ENCODE measurements at regions not wholly inside any gene's neighbourhood (a gene's known extent, or its start where the extent isn't known, plus 50 kb on each side); places are given as distances from the start of the nearest gene placed in this dataset. TPM values are rescaled to one million over a fixed set of nuclear protein-coding genes. Genes with fewer than 3 reads are reported as not detected.
"Not testable (repeated sequence)": the region's sequence is repeated elsewhere in the genome, so short reads cannot be mapped to it uniquely, and the experiment has no call there.

DNA sequence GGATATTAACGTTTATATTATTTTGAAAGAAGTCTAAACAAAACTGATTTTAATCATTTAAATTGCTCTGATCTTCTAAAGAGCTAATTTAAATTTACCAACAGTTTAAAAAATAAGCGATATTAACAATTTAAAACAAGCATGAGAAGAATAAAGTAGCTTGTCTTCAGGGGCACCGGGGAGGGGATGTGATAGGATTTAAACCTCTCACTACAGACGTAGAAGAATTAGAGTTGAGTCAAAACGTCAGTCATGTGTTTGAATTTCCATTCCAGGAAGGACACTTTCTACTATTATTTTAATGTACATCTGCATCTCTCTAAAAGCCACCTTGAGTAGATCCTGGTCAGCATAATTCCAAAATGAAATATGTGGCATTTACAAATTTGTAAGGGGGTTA is 58.2 kb upstream of the TPTE start:
- no peaks in the 10 kb centered on the region for H3K27me3 ChIP-seq (ENCODE audit: control insufficient read depth, insufficient read depth, low read length)
- ChIA-PET CTCF (no interaction called here), POLR2A (no interaction called here)
- TF ChIP-seq, protein P1, sequence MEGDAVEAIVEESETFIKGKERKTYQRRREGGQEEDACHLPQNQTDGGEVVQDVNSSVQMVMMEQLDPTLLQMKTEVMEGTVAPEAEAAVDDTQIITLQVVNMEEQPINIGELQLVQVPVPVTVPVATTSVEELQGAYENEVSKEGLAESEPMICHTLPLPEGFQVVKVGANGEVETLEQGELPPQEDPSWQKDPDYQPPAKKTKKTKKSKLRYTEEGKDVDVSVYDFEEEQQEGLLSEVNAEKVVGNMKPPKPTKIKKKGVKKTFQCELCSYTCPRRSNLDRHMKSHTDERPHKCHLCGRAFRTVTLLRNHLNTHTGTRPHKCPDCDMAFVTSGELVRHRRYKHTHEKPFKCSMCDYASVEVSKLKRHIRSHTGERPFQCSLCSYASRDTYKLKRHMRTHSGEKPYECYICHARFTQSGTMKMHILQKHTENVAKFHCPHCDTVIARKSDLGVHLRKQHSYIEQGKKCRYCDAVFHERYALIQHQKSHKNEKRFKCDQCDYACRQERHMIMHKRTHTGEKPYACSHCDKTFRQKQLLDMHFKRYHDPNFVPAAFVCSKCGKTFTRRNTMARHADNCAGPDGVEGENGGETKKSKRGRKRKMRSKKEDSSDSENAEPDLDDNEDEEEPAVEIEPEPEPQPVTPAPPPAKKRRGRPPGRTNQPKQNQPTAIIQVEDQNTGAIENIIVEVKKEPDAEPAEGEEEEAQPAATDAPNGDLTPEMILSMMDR (IDR thresholded peaks at IDR 0.05; ENCODE audit: insufficient read depth, low read depth, low read length), result no peak
- no peaks in the 10 kb centered on the region for H3K36me3 ChIP-seq (ENCODE audit: control insufficient read depth, insufficient read depth, low read length)
- no peak for DNase-seq (ENCODE audit: low read depth)
- no peak overlapping the region for H3K4me3 ChIP-seq (ENCODE audit: low read depth, low read length)

DNA sequence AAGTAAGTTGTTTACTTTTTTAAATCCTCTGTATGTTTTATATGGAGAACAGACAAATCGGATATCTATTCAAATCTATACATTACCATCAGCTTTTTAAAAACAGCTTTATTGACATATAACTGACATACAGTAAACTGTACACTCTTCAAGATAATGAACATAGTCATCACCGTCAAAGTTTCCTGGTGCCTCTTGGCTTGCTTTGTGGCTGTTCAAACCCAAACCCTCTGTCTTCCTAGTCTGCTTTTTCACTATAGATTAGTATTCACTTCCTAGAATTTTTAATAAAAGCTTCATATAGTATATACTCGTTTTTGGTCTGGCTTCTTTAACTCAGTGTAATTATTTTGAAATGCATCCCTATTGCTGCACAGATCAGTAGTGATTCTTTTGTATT is 56.4 kb upstream of the TPTE start:
- no peaks in the 10 kb centered on the region for H3K27me3 ChIP-seq (ENCODE audit: control insufficient read depth, insufficient read depth, low read length)
- no peaks in the 10 kb centered on the region for H3K36me3 ChIP-seq (ENCODE audit: control insufficient read depth, insufficient read depth, low read length)
- TF ChIP-seq, protein P1 (IDR thresholded peaks at IDR 0.05; ENCODE audit: insufficient read depth, low read depth, low read length), result no peak
- POLR2A ChIA-PET, result no interaction called here
- no peak overlapping the region for H3K4me3 ChIP-seq (ENCODE audit: low read depth, low read length)
- no peak for DNase-seq (ENCODE audit: low read depth)
- CTCF ChIA-PET, result no interaction called here

DNA sequence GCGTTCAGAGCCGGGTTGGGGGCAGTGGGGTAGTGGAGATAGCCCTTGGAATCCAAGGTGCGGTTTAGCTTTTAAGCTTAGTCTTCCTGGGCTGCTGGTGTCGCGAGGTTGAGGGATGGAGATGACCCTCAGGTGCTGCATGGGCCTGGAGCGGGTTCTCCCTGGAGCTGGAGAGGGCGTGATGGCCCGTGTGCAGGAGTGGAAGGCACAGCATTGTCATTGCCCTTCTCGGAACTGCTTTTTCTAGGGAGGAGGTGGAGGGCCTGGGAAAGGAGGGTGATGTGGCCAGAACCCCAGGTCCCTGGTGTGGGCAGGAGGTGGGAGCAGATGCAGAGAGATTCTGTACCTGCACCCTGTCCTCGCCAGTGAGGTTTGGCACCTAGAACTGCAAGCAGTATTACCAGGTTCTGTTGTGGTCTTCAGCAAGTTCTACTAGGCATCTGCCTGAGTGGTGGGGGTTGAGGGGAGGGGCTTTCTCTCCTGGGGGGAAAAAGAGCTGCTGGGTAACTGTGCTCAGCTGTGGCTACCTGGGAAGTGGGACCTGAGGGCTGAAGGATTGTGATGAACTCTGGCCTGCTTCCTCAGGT is 55.8 kb upstream of the TPTE start:
- H3K36me3 ChIP-seq (ENCODE audit: control insufficient read depth, insufficient read depth, low read length); DNase-seq (ENCODE audit: low read depth); H3K27me3 ChIP-seq (ENCODE audit: control insufficient read depth, insufficient read depth, low read length); H3K4me3 ChIP-seq (ENCODE audit: low read depth, low read length); POLR2A ChIA-PET; CTCF ChIA-PET: not testable (repeated sequence)

DNA sequence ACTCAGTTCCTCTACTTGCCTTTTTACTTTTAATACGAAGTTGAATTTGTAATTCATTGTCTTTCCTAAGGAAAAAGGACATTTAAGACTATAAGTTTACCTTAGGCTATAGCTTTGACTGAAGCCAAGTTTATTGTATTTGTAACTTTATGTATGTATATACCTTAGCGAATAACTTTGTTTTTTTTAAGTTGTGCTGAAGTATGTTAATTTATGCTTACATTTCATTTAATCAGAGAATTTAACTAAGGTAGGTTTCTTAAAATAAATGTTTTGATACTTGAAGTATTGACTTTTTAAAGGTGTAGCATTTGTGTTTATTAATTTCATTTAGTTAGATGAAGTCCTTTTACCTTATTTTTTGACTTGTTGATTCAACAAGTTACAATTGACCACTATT is 55.2 kb upstream of the TPTE start:
- Histone ChIP-seq H3K4me3 (ENCODE audit: low read depth, low read length) (no peak overlapping the region), H3K36me3 (ENCODE audit: control insufficient read depth, insufficient read depth, low read length) (no peaks in the 10 kb centered on the region), H3K27me3 (ENCODE audit: control insufficient read depth, insufficient read depth, low read length) (no peaks in the 10 kb centered on the region)
- POLR2A ChIA-PET, result no interaction called here
- TF ChIP-seq, protein P1 (IDR thresholded peaks at IDR 0.05; ENCODE audit: insufficient read depth, low read depth, low read length), result no peak
- CTCF ChIA-PET, result no interaction called here
- DNase-seq (ENCODE audit: low read depth), result no peak

Small RNA genes in the stretch of these regions (small RNA-seq; reads per million reads assigned to genes)
- not detected for gene AF254983.2 (ENCODE audit: insufficient read length, low read depth, low replicate concordance)
